DND-41 (cell line): ENCODE measurements at regions not wholly inside any gene's neighbourhood (a gene's known extent, or its start where the extent isn't known, plus 50 kb on each side); places are given as distances from the start of the nearest gene placed in this dataset.

ENCODE experiments used
- ATAC-seq: fragments of 200-7000 bp; cut with Tn5 transposase; 3 replicates; pipeline ENCODE4 v1.9.1; 2021; ENCODE audit warnings: low read depth; ENCODE audit not compliant: insufficient read depth
- DNase-seq: peaks from one replicate; pipeline ENCODE4 v3.0.0-alpha.2; 2020
- H2AFZ ChIP-seq: 2 replicates; pipeline ENCODE4 v1.6.0; 2012; ENCODE audit warnings: low read depth, low read length
- H3K27ac ChIP-seq: 2 replicates; pipeline ENCODE4 v1.5.1; 2012; ENCODE audit warnings: low read length, inconsistent platforms
- H3K27me3 ChIP-seq: fragments of 200-600 bp; sonication (generic); 2 replicates; pipeline ENCODE4 v1.6.0; 2012; ENCODE audit warnings: low read length, mild to moderate bottlenecking, inconsistent platforms; ENCODE audit not compliant: insufficient read depth, poor library complexity
- H3K36me3 ChIP-seq: 2 replicates; pipeline ENCODE4 v1.5.1; 2012; ENCODE audit warnings: low read length, inconsistent platforms; ENCODE audit not compliant: insufficient read depth
- H3K4me1 ChIP-seq: 2 replicates; pipeline ENCODE4 v1.5.1; 2012; ENCODE audit warnings: mild to moderate bottlenecking, low read length; ENCODE audit not compliant: insufficient read depth
- H3K4me2 ChIP-seq: 2 replicates; pipeline ENCODE4 v1.6.0; 2012; ENCODE audit warnings: mild to moderate bottlenecking, moderate library complexity, low read length, inconsistent platforms; ENCODE audit not compliant: insufficient read depth
- H3K4me3 ChIP-seq, 2 experiments: fragments of 200-600 bp in 1 of 2; shearing (Covaris generic) in 1 of 2; 2 replicates each; pipeline ENCODE4 v1.5.1; 2012 to 2016; ENCODE audit warnings: inconsistent platforms in 2 of 2, low read length in 2 of 2, mild to moderate bottlenecking in 2 of 2, low read depth in 1 of 2, moderate library complexity in 1 of 2
- H3K79me2 ChIP-seq: 2 replicates; pipeline ENCODE4 v1.6.0; 2012; ENCODE audit warnings: low read length, inconsistent platforms; ENCODE audit not compliant: insufficient read depth
- H3K9ac ChIP-seq: 2 replicates; pipeline ENCODE4 v1.6.0; 2012; ENCODE audit warnings: low read depth, mild to moderate bottlenecking, inconsistent platforms, low read length, moderate library complexity
- H3K9me3 ChIP-seq: 2 replicates; pipeline ENCODE4 v1.5.1; 2012; ENCODE audit warnings: low read length, moderate library complexity, mild to moderate bottlenecking, inconsistent platforms; ENCODE audit not compliant: insufficient read depth, severe bottlenecking
- H4K20me1 ChIP-seq: 2 replicates; pipeline ENCODE4 v1.6.0; 2012; ENCODE audit warnings: low read length; ENCODE audit not compliant: insufficient read depth
- EZH2 ChIP-seq: IDR thresholded peaks from 3 replicates; pipeline ENCODE4 v1.6.1; 2012; ENCODE audit warnings: borderline replicate concordance, low read depth, mild to moderate bottlenecking, moderate library complexity, low read length, inconsistent platforms; ENCODE audit not compliant: severe bottlenecking
- TF ChIP-seq, protein P1 (sequence below): IDR thresholded peaks from 2 replicates; pipeline ENCODE4 v1.5.1; 2012; ENCODE audit warnings: borderline replicate concordance, low read length, moderate library complexity, mild to moderate bottlenecking; ENCODE audit not compliant: poor library complexity, severe bottlenecking; ENCODE audit errors: extremely low read depth

GRCh38 chr9:103319979-103320378 is 324.8 kb downstream of the CYLC2 start:
- Histone ChIP-seq H4K20me1 (no peaks in the 10 kb centered on the region), H2AFZ (no peak overlapping the region), H3K9me3 (no peaks in the 10 kb centered on the region), H3K27me3 (no peaks in the 10 kb centered on the region), H3K4me1 (no peaks in the 10 kb centered on the region), H3K4me3 (no peak overlapping the region), H3K4me2 (no peak overlapping the region), H3K79me2 (no peaks in the 10 kb centered on the region), H3K27ac (no peak overlapping the region), H3K9ac (no peak overlapping the region), H3K36me3 (no peaks in the 10 kb centered on the region)
- DNase-seq, result no peak
- TF ChIP-seq, protein P1, sequence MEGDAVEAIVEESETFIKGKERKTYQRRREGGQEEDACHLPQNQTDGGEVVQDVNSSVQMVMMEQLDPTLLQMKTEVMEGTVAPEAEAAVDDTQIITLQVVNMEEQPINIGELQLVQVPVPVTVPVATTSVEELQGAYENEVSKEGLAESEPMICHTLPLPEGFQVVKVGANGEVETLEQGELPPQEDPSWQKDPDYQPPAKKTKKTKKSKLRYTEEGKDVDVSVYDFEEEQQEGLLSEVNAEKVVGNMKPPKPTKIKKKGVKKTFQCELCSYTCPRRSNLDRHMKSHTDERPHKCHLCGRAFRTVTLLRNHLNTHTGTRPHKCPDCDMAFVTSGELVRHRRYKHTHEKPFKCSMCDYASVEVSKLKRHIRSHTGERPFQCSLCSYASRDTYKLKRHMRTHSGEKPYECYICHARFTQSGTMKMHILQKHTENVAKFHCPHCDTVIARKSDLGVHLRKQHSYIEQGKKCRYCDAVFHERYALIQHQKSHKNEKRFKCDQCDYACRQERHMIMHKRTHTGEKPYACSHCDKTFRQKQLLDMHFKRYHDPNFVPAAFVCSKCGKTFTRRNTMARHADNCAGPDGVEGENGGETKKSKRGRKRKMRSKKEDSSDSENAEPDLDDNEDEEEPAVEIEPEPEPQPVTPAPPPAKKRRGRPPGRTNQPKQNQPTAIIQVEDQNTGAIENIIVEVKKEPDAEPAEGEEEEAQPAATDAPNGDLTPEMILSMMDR, result no peak
- no peak for TF ChIP-seq EZH2
- no peak for ATAC-seq

- Histone ChIP-seq H3K9me3 (no peaks in the 10 kb centered on the region), H3K36me3 (no peaks in the 10 kb centered on the region), H3K4me3 (no peak overlapping the region), H3K4me1 (no peaks in the 10 kb centered on the region), H4K20me1 (no peaks in the 10 kb centered on the region), H3K79me2 (no peaks in the 10 kb centered on the region), H3K27ac (no peak overlapping the region), H3K4me2 (no peak overlapping the region), H3K27me3 (no peaks in the 10 kb centered on the region), H3K9ac (no peak overlapping the region), H2AFZ (no peak overlapping the region)
- DNase-seq (no peak), ATAC-seq (no peak)
- TF ChIP-seq EZH2, result no peak
- TF ChIP-seq, protein P1, result no peak
Observed at GRCh38 chr9:103323699-103324098, 328.6 kb downstream of the CYLC2 start.

- no peaks in the 10 kb centered on the region for H3K9me3 ChIP-seq
Observed at GRCh38 chr9:103335461-103335860, 340.3 kb downstream of the CYLC2 start.

More at GRCh38 chr9:103335461-103335860, 340.3 kb downstream of the CYLC2 start:
- Histone ChIP-seq H4K20me1 (no peaks in the 10 kb centered on the region), H3K9ac (no peak overlapping the region), H3K27me3 (no peaks in the 10 kb centered on the region), H3K27ac (no peak overlapping the region), H3K4me3 (no peak overlapping the region), H2AFZ (no peak overlapping the region), H3K79me2 (no peaks in the 10 kb centered on the region), H3K4me2 (no peak overlapping the region), H3K36me3 (no peaks in the 10 kb centered on the region), H3K4me1 (no peaks in the 10 kb centered on the region)
- ATAC-seq (no peak), DNase-seq (no peak)
- TF ChIP-seq, protein P1, result no peak
